AG04450 (cell line): ENCODE measurements at regions not wholly inside any gene's neighbourhood (a gene's known extent, or its start where the extent isn't known, plus 50 kb on each side); places are given as distances from the start of the nearest gene placed in this dataset.
"Not testable (repeated sequence)": the region's sequence is repeated elsewhere in the genome, so short reads cannot be mapped to it uniquely, and the experiment has no call there.

Experiments used
- CTCF ChIA-PET: fragments of 300-600, 350-600 bp; formaldehyde crosslinking; extraction: SDS; loops from one replicate; lab custom pipeline; 2022; ENCODE audit warnings: antibody characterized with exemption, inconsistent platforms; lab: Charles Lee
- POLR2A ChIA-PET: fragments of 350-600 bp; formaldehyde crosslinking; extraction: SDS; loops from one replicate; lab custom pipeline; 2021; ENCODE audit warnings: antibody characterized with exemption, inconsistent platforms; lab: Yijun Ruan, JAX
- DNase-seq: peaks from one replicate; pipeline ENCODE4 v3.0.0-alpha.2; 2011; ENCODE audit warnings: low read depth, low spot score
- H3K27ac ChIP-seq: one replicate; pipeline ENCODE4 v1.5.1; 2012; ENCODE audit warnings: low read depth, low read length, control low read depth
- H3K27me3 ChIP-seq: one replicate; pipeline ENCODE4 v1.6.0; 2012; ENCODE audit warnings: low read length; ENCODE audit not compliant: control insufficient read depth, insufficient read depth
- H3K4me3 ChIP-seq: 2 replicates; pipeline ENCODE4 v1.5.1; 2011; ENCODE audit warnings: mild to moderate bottlenecking, low read depth, low read length, control low read depth
- H3K9me3 ChIP-seq: 2 replicates; pipeline ENCODE4 v1.5.1; 2012; ENCODE audit warnings: low read length; ENCODE audit not compliant: control insufficient read depth, insufficient read depth
- TF ChIP-seq, protein P1 (sequence below): IDR thresholded peaks from 2 replicates; pipeline ENCODE4 v1.5.1; 2011; ENCODE audit warnings: low read depth, low read length, control low read depth, inconsistent platforms

DNA sequence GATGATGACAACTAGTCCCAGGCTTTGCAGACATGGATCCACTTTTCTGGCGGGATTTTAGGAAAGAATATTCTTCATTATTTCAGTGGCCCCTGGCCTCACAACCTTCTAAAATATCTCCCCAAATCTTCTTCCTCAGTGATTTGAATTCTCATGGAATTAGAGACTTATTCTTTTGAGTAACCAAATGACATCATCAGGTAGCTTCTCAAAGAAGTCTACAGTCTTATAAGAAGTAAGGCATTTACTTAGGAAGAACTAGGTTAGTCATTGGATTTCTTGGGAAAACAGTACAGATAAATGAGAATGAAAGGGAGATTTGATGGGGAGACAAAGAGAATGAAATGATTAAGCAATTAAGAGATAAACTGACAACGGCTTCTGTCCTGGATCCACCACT, 201.1 kb upstream of the PROX1 start:
- POLR2A ChIA-PET, result no interaction called here
- no peak overlapping the region for H3K4me3 ChIP-seq
- TF ChIP-seq, protein P1, sequence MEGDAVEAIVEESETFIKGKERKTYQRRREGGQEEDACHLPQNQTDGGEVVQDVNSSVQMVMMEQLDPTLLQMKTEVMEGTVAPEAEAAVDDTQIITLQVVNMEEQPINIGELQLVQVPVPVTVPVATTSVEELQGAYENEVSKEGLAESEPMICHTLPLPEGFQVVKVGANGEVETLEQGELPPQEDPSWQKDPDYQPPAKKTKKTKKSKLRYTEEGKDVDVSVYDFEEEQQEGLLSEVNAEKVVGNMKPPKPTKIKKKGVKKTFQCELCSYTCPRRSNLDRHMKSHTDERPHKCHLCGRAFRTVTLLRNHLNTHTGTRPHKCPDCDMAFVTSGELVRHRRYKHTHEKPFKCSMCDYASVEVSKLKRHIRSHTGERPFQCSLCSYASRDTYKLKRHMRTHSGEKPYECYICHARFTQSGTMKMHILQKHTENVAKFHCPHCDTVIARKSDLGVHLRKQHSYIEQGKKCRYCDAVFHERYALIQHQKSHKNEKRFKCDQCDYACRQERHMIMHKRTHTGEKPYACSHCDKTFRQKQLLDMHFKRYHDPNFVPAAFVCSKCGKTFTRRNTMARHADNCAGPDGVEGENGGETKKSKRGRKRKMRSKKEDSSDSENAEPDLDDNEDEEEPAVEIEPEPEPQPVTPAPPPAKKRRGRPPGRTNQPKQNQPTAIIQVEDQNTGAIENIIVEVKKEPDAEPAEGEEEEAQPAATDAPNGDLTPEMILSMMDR, result no peak
- DNase-seq, result no peak
- CTCF ChIA-PET, result no interaction called here
- H3K27me3 ChIP-seq, result no peaks in the 10 kb centered on the region
- no peak overlapping the region for H3K27ac ChIP-seq
- no peaks in the 10 kb centered on the region for H3K9me3 ChIP-seq

DNA sequence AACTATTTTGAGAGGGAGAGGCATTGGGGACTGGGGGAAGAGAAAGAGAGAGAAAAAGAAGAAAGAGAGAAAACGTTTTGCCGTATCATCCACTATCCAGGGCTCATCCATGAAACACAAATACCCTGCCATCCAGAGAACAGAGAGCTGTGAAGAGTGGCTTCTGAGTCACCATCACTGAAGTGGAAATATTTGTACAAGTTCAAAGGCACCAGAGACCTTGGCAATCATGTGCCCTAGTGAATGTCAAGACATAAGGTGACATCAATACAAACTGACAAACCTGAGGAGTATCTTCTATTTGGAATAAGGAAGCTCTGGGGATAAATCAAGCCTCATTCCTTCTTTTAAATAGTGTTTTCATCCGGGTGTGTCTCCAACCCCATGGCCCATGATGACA, 197.2 kb upstream of the PROX1 start:
- DNase-seq, result no peak
- ChIA-PET POLR2A (no interaction called here), CTCF (no interaction called here)
- TF ChIP-seq, protein P1, result no peak
- Histone ChIP-seq H3K4me3 (no peak overlapping the region), H3K9me3 (no peaks in the 10 kb centered on the region), H3K27ac (no peak overlapping the region), H3K27me3 (no peaks in the 10 kb centered on the region)

DNA sequence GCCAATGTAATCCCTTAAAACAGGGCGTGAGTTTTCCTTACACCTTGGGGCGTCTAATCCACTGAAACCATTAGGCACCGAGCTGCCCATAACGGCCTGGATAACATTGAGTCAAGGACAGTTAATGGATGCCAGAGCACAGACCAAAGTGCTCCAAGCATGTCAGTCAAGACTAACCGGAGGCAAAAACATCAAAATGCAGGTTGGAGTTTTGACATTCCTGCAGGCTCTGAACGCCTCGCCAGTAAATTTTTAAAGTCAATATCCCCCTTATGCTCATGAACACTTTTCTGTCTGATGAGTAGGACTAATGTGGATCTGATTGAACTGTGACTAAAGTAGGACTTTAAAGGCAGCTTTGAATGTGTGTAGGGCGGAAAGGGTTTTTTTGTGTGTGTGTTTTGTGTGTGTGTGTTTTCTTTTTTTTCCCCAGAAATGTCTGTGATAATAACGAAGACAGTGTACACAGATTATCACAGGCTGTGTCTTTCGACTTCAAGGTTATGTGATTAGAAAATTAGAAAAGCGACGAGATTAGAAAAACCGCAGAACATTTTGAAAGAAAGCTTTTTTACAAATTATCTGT, 194.2 kb upstream of the PROX1 start:
- Histone ChIP-seq H3K27me3 (no peaks in the 10 kb centered on the region), H3K27ac (peak overlapping the region; percentile 13), H3K9me3 (peaks cover 4% of the 10 kb centered on the region; the same call in 1 of the 2 replicates), H3K4me3 (no peak overlapping the region)
- POLR2A ChIA-PET, result no interaction called here
- DNase-seq, result no peak
- CTCF ChIA-PET, result no interaction called here
- TF ChIP-seq, protein P1, result no peak

DNA sequence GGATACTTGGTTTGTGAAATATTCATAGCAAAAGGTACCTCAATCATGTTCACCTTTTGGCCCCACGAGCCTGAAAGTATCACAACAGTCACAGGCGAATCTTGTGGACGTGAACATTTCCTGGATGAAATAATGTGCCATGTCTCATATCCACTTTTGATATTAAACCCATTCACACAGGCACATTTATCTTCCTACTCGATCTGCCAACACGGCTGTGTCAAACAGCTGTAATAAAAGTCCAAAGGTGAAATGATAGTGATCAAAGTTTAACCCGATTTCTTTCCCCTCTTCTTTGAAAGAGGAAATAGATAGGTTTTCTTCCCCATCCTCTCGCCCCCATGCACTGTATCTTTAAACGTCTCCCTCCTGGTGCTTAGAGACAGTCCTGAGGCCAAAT, 191.2 kb upstream of the PROX1 start:
- Histone ChIP-seq H3K27ac (no peak overlapping the region), H3K4me3 (no peak overlapping the region), H3K27me3 (no peaks in the 10 kb centered on the region), H3K9me3 (peaks cover 4% of the 10 kb centered on the region; the same call in 1 of the 2 replicates)
- TF ChIP-seq, protein P1, result no peak
- POLR2A ChIA-PET, result no interaction called here
- CTCF ChIA-PET, result no interaction called here
- no peak for DNase-seq

DNA sequence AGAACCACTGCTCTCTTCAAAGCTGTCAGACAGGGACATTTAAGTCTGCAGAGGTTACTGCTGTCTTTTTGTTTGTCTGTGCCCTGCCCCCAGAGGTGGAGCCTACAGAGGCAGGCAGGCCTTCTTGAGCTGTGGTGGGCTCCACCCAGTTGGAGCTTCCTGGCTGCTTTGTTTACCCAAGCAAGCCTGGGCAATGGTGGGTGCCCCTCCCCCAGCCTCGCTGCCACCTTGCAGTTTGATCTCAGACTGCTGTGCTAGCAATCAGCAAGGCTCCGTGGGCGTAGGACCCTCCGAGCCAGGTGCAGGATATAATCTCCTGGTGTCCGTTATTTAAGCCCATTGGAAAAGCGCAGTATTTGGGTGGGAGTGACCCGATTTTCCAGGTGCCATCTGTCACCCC, 179.5 kb upstream of the PROX1 start:
- H3K9me3 ChIP-seq, CTCF ChIA-PET, DNase-seq, H3K4me3 ChIP-seq, H3K27me3 ChIP-seq, POLR2A ChIA-PET, H3K27ac ChIP-seq: not testable (repeated sequence)

DNA sequence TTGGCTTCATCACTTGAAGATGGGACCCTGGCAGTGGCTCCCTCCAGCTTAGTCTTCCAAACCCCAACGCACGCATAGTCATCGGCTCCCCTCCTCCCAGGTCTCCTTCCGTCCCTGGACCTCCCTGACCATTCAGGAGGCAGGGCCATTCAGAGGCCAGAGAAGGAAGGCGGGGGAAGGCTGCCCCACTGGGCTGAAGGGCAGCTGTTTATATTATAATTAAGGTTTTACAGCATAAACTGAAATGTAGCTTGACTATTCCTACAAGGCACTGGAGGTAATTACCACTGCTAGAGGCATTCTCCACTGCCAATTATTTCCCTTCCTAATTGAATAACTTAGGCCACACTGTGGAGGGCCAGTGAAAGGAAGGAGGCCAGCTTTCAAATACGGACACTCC, 170.6 kb upstream of the PROX1 start:
- POLR2A ChIA-PET, result no interaction called here
- Histone ChIP-seq H3K27ac (no peak overlapping the region), H3K9me3 (peaks cover 4% of the 10 kb centered on the region; the same call in 1 of the 2 replicates), H3K4me3 (no peak overlapping the region), H3K27me3 (no peaks in the 10 kb centered on the region)
- CTCF ChIA-PET, result interaction anchor here (0.9 kb wide), 1 partner anchor 12 kb away, joined by 4 read pairs; no protein-coding TSS in a partner anchor
- TF ChIP-seq, protein P1, result no peak
- DNase-seq, result no peak
